Chondrocyte (in vitro differentiated cells): ENCODE measurements at regions not wholly inside any gene's neighbourhood (a gene's known extent, or its start where the extent isn't known, plus 50 kb on each side); places are given as distances from the start of the nearest gene placed in this dataset.
A peak's percentile ranks its signal among the peaks of the same experiment; 100 is the strongest.

ENCODE experiments used
- DNase-seq: peaks from one replicate; pipeline ENCODE4 v3.0.0; 2021; ENCODE audit warnings: mixed read lengths, low spot score
- H3K27ac Mint-ChIP-seq: one replicate; pipeline ENCODE4 v1.8.0; 2021; ENCODE audit warnings: mild to moderate bottlenecking, moderate library complexity, mixed read lengths; ENCODE audit not compliant: unreplicated experiment
- H3K27me3 Mint-ChIP-seq: 2 replicates; pipeline ENCODE4 v1.8.0; 2021; ENCODE audit warnings: low read depth, mixed read lengths
- H3K36me3 Mint-ChIP-seq: 2 replicates; pipeline ENCODE4 v1.8.0; 2021; ENCODE audit warnings: low read depth, mixed read lengths
- H3K4me1 Mint-ChIP-seq: 2 replicates; pipeline ENCODE4 v1.8.0; 2021; ENCODE audit warnings: low read depth, mild to moderate bottlenecking, mixed read lengths
- H3K4me3 Mint-ChIP-seq: one replicate; pipeline ENCODE4 v1.8.0; 2021; ENCODE audit warnings: mild to moderate bottlenecking, moderate library complexity, mixed read lengths; ENCODE audit not compliant: unreplicated experiment
- H3K9me3 Mint-ChIP-seq: 2 replicates; pipeline ENCODE4 v1.8.0; 2021; ENCODE audit warnings: low read depth, mixed read lengths
- TF ChIP-seq, protein P1 (sequence below): fragments of 200-600 bp; sonication (generic); IDR thresholded peaks from 2 replicates; pipeline ENCODE4 v1.5.0; 2021; ENCODE audit warnings: antibody characterized with exemption, mild to moderate bottlenecking, moderate library complexity

DNA sequence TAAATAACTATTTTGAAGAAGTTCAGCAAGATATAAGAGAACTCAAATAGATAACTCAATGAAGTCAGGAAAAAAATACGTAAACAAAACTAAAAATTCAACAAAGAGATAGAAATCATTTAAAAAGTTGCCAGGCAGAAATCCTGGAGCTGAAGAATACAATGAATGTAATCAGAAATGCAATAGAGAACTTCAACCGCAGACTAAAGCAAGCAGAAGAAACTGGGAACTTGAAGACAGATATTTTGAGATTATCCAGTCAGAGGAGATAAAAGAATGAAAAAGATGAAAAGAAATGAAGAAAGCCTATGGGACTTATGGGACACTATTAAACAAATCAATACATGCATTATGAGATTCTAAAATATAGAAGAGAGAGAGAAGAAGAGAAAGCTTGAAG, 129.1 kb upstream of the LPAR1 start:
- Mint-ChIP-seq H3K9me3 (peaks cover 24% of the 10 kb centered on the region), H3K4me3 (no peak overlapping the region), H3K27me3 (no peaks in the 10 kb centered on the region), H3K27ac (no peak overlapping the region), H3K36me3 (peaks cover 5% of the 10 kb centered on the region), H3K4me1 (peaks cover 4% of the 10 kb centered on the region)
- no peak for DNase-seq
- TF ChIP-seq, protein P1, sequence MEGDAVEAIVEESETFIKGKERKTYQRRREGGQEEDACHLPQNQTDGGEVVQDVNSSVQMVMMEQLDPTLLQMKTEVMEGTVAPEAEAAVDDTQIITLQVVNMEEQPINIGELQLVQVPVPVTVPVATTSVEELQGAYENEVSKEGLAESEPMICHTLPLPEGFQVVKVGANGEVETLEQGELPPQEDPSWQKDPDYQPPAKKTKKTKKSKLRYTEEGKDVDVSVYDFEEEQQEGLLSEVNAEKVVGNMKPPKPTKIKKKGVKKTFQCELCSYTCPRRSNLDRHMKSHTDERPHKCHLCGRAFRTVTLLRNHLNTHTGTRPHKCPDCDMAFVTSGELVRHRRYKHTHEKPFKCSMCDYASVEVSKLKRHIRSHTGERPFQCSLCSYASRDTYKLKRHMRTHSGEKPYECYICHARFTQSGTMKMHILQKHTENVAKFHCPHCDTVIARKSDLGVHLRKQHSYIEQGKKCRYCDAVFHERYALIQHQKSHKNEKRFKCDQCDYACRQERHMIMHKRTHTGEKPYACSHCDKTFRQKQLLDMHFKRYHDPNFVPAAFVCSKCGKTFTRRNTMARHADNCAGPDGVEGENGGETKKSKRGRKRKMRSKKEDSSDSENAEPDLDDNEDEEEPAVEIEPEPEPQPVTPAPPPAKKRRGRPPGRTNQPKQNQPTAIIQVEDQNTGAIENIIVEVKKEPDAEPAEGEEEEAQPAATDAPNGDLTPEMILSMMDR, result no peak

DNA sequence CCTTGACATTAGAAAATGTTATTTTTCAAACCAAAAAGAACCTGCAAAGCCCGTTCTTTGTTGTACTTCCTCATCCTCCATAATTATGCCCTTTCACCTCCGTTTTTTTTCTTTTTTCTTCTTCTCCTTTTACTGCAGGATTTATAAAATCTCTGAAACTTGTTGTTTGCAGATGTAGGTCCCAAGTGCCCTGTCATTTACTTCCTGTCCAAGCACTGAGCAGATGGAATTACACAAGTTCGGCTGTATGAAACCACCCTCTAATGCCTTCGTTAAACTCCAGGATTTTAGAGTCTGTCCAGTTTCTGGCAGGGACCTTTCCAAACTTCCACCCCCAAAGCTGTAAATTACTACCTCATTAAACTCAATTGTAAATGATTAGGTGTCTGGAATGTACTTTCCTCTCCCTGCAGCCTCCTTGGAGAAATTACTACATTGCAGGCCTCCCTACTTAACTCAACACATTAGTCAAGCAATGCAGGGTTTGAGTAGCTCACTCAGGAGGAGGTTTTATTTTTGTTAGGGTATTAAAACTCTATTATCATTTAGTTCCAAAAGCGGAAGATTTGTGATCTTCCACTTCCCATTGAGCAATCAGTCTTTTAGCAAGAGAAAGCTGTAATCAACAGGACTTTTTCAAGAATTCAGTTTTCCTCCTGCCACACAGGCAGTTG, 125.6 kb upstream of the LPAR1 start:
- no peak for DNase-seq
- Mint-ChIP-seq H3K27ac (peak overlapping the region; percentile 27), H3K4me3 (no peak overlapping the region)

DNA sequence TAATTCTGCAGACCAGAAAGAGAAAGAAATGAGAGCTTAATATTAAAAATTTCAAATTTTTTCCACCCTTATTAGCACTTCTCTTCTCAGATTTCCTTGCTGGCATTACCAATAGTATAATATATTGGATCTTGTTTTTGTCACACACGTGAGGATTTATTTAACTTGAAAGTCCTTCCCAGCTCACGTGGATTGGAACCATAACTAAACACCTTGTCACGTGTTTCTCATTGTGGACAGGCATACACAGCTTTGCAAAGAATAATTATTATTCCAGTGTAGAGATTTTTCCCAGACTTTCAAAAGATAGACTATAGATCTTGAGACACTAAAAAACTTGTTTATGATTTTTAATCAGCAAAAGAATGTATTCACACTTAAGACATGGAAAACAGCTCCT, 123.8 kb upstream of the LPAR1 start:
- Mint-ChIP-seq H3K4me3 (no peak overlapping the region), H3K36me3 (no peaks in the 10 kb centered on the region), H3K4me1 (peaks cover 12% of the 10 kb centered on the region), H3K27ac (no peak overlapping the region), H3K9me3 (peaks cover 4% of the 10 kb centered on the region), H3K27me3 (no peaks in the 10 kb centered on the region)
- no peak for DNase-seq
- TF ChIP-seq, protein P1, result no peak

More for the DNA sequence above, 125.6 kb upstream of the LPAR1 start:
- H3K4me1 Mint-ChIP-seq, result peaks cover 10% of the 10 kb centered on the region
- TF ChIP-seq, protein P1, result no peak
- H3K27me3 Mint-ChIP-seq, result no peaks in the 10 kb centered on the region
- H3K9me3 Mint-ChIP-seq, result peaks cover 17% of the 10 kb centered on the region
- peaks cover 5% of the 10 kb centered on the region for H3K36me3 Mint-ChIP-seq

DNA sequence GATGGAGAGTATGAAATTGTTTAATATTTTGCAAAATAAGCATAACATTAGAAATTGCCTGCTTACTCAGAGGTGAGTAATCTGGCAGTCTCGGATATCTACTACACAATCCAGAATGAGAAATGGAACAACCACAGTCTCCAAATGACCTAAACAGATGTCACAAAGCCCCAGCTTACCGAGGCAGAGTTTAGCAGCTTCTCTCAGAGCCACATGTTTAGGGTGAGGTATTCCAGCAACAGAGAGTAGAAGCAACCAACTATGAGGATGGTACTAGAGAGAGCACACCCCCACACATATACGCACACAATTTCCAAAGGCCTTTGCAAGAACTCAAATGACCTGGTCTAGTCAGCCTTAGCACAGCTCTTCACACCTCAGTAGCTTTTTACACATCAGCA, 122.7 kb upstream of the LPAR1 start:
- H3K27me3 Mint-ChIP-seq, result no peaks in the 10 kb centered on the region
- H3K4me1 Mint-ChIP-seq, result peaks cover 12% of the 10 kb centered on the region
- H3K36me3 Mint-ChIP-seq, result no peaks in the 10 kb centered on the region
- no peak for DNase-seq
- no peaks in the 10 kb centered on the region for H3K9me3 Mint-ChIP-seq
- no peak overlapping the region for H3K4me3 Mint-ChIP-seq
- no peak overlapping the region for H3K27ac Mint-ChIP-seq
- TF ChIP-seq, protein P1, result no peak

DNA sequence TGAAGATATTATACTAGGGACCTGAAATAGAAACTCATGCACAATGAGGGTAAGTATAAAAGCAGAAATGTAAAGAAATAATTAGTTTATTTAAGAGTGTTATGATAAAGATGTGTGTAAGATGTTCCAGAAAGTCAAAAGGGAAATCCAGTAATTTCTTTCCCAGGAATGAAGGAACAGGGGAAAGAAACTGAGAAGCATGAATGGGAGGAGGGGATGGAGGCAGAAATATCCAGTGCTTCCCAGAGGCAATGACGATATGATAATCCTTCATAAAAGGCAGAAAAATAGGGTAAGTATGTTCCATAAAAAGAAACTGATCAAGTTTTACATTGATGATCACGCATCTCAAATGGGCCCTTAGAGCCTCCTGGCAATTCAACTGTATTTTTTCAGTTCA, 120.7 kb upstream of the LPAR1 start:
- Mint-ChIP-seq H3K36me3 (no peaks in the 10 kb centered on the region), H3K4me3 (no peak overlapping the region), H3K27ac (no peak overlapping the region), H3K9me3 (no peaks in the 10 kb centered on the region), H3K4me1 (peaks cover 11% of the 10 kb centered on the region), H3K27me3 (no peaks in the 10 kb centered on the region)
- no peak for DNase-seq
- TF ChIP-seq, protein P1, result no peak
